Keratinocyte (primary cell): ENCODE measurements at regions not wholly inside any gene's neighbourhood (a gene's known extent, or its start where the extent isn't known, plus 50 kb on each side); places are given as distances from the start of the nearest gene placed in this dataset.

ENCODE experiments used
- DNase-seq: peaks from one replicate; pipeline ENCODE4 v3.0.0-alpha.2; 2011; ENCODE audit warnings: low read depth, missing footprints, low spot score
- FAIRE-seq: peaks from 2 replicates; lab custom pipeline; 2011; peaks lifted over from hg19 to GRCh38; lab: Jason Lieb, UNC
- H2AFZ ChIP-seq: 2 replicates; pipeline ENCODE4 v1.6.0; 2012; ENCODE audit warnings: low read length, control low read depth, inconsistent platforms; ENCODE audit not compliant: control insufficient read depth
- H3K27ac ChIP-seq: 2 replicates; pipeline ENCODE4 v1.5.1; 2011; ENCODE audit warnings: low read length; ENCODE audit not compliant: control insufficient read depth, insufficient read depth
- H3K27me3 ChIP-seq: 3 replicates; pipeline ENCODE4 v1.6.0; 2011; ENCODE audit warnings: low read length; ENCODE audit not compliant: control insufficient read depth, insufficient read depth; ENCODE audit errors: extremely low read depth
- H3K36me3 ChIP-seq, 2 experiments: 2 replicates in 1 of 2; 3 replicates in 1 of 2; pipeline ENCODE4 v1.5.1; 2011; ENCODE audit warnings: low read length in 2 of 2, mild to moderate bottlenecking in 1 of 2; ENCODE audit not compliant: control insufficient read depth in 2 of 2, insufficient read depth in 2 of 2; ENCODE audit errors: extremely low read depth in 1 of 2
- H3K4me1 ChIP-seq: 3 replicates; pipeline ENCODE4 v1.5.1; 2011; ENCODE audit warnings: low read length; ENCODE audit not compliant: control insufficient read depth, insufficient read depth; ENCODE audit errors: extremely low read depth
- H3K4me2 ChIP-seq: 3 replicates; pipeline ENCODE4 v1.6.0; 2011; ENCODE audit warnings: low read depth, low read length; ENCODE audit not compliant: control insufficient read depth, insufficient read depth; ENCODE audit errors: extremely low read depth
- H3K4me3 ChIP-seq, 3 experiments: fragments of 200-600 bp in 1 of 3; sonication (generic) in 1 of 3; 2 replicates in 2 of 3; 3 replicates in 1 of 3; pipeline ENCODE4 v1.5.1; 2011 to 2016; ENCODE audit warnings: low read length in 3 of 3, mild to moderate bottlenecking in 3 of 3, control low read depth in 2 of 3, inconsistent platforms in 1 of 3, low read depth in 1 of 3, mixed read lengths in 1 of 3, mixed run types in 1 of 3, moderate library complexity in 1 of 3; ENCODE audit not compliant: control insufficient read depth in 2 of 3, insufficient read depth in 2 of 3; ENCODE audit errors: extremely low read depth in 1 of 3
- H3K79me2 ChIP-seq: 2 replicates; pipeline ENCODE4 v1.6.0; 2012; ENCODE audit warnings: low read length; ENCODE audit not compliant: control insufficient read depth, insufficient read depth
- H3K9ac ChIP-seq: 3 replicates; pipeline ENCODE4 v1.6.0; 2011; ENCODE audit warnings: low read length; ENCODE audit not compliant: control insufficient read depth, insufficient read depth; ENCODE audit errors: extremely low read depth
- H3K9me1 ChIP-seq: 3 replicates; pipeline ENCODE4 v1.6.0; 2011; ENCODE audit warnings: low read length; ENCODE audit not compliant: control insufficient read depth, insufficient read depth; ENCODE audit errors: extremely low read depth
- H3K9me3 ChIP-seq: 2 replicates; pipeline ENCODE4 v1.5.1; 2012; ENCODE audit warnings: low read depth, low read length; ENCODE audit not compliant: control insufficient read depth
- H4K20me1 ChIP-seq: 3 replicates; pipeline ENCODE4 v1.6.0; 2011; ENCODE audit warnings: low read length; ENCODE audit not compliant: control insufficient read depth, insufficient read depth; ENCODE audit errors: extremely low read depth
- CTCF ChIP-seq, 3 experiments: IDR thresholded peaks in 1 of 3; conservative IDR thresholded peaks in 1 of 3; optimal IDR thresholded peaks in 1 of 3; 2 replicates in 2 of 3; 3 replicates in 1 of 3; pipeline versions ENCODE3 to v1.5.1; 2011; ENCODE audit warnings: low read length in 3 of 3, mild to moderate bottlenecking in 3 of 3, moderate library complexity in 2 of 3, control low read depth in 1 of 3, inconsistent platforms in 1 of 3; ENCODE audit not compliant: insufficient read depth in 2 of 3; ENCODE audit errors: extremely low read depth in 1 of 3
- EZH2 ChIP-seq: IDR thresholded peaks from one replicate; pipeline ENCODE4 v1.6.1; 2012; ENCODE audit warnings: inconsistent platforms, mild to moderate bottlenecking, low read length, moderate library complexity
- dilution Hi-C: fragments of 300-500 bp; cut with MboI; formaldehyde crosslinking; loops from one replicate; pipeline ENCODE4 v1.7.0; 2020; ENCODE audit warnings: low sequenced_read_pairs; ENCODE audit not compliant: extremely low pct_ligation_motif_present

- no peak for FAIRE-seq
- H2AFZ ChIP-seq, result no peak overlapping the region
These were observed 86.5 kb downstream of the BANF2 start for GRCh38 chr20:17786221-17786718.

More at GRCh38 chr20:17786221-17786718, 86.5 kb downstream of the BANF2 start:
- Histone ChIP-seq H3K36me3 (no peaks in the 10 kb centered on the region), H3K9me1 (no peaks in the 10 kb centered on the region), H3K4me1 (no peaks in the 10 kb centered on the region), H3K4me3 (no peak overlapping the region), H3K79me2 (no peaks in the 10 kb centered on the region), H4K20me1 (no peaks in the 10 kb centered on the region), H3K27ac (no peak overlapping the region), H3K27me3 (peaks cover 10% of the 10 kb centered on the region), H3K9ac (no peak overlapping the region), H3K4me2 (no peak overlapping the region), H3K9me3 (no peaks in the 10 kb centered on the region)
- dilution Hi-C loops, result no loop called here
- no peak for TF ChIP-seq EZH2
- TF ChIP-seq CTCF (optimal IDR thresholded peaks at IDR 0.05 in 1 of 3, IDR thresholded peaks at IDR 0.05 in 1 of 3, conservative IDR thresholded peaks at IDR 0.05 in 1 of 3; ENCODE audit: extremely low read depth in 1 of 3, insufficient read depth in 2 of 3, low read length in 3 of 3), result no peak
- DNase-seq, result no peak
